ENCODE measurements at regions not wholly inside any gene's neighbourhood (a gene's known extent, or its start where the extent isn't known, plus 50 kb on each side); places are given as distances from the start of the nearest gene placed in this dataset.

DNA sequence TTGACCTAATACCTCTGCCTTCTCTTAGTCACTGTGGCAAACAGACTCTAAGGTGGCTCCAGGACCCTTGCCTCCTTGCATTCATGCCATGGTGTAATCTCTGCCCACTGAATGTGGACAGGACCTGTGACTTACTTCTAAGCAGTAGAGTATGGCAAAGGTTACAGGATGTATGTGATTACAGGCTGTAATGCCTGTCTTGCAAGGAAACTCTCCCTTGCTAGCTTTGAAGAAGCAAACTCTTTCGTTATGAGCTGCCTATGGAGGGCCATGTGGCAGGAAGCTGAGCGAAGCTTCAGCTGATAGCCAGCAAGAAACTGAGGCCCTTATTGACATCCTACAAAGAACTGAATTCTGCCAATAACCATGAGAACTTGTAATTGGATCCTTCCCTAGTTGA, 103.3 kb upstream of the HMHB1 start:
- H3K4me3 ChIP-seq (replicated peaks in 1 of 2; ENCODE audit: low read depth in 2 of 2, low read length in 2 of 2): no peak overlapping the region
- no peak for TF ChIP-seq CTCF (IDR thresholded peaks at IDR 0.05; ENCODE audit: low read depth, low read length)
- DNase-seq (ENCODE audit: low read depth in 2 of 2): no peak

DNA sequence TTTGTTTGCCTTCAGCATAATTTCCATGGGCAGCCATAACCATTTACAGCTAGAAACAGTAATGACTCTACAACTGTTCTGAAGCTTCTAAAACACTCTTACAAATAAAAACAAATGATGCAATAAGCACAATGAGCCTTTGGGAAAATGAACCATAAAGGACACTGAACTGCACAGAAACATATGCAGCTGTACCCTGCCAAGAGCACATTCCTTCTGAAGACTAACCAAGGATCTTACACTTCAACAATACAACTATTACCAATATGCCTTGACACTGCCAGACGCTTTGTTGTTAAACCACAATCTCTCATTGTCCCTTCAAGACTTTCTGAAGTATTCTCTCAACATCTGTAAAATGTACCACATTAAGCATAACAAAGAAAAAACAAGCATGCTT, 104.2 kb upstream of the HMHB1 start:
- no peak overlapping the region for H3K4me3 ChIP-seq (replicated peaks in 1 of 2; ENCODE audit: low read depth in 2 of 2, low read length in 2 of 2)
- TF ChIP-seq CTCF (IDR thresholded peaks at IDR 0.05; ENCODE audit: low read depth, low read length): no peak
- peak; percentile 75 to 76 for DNase-seq (ENCODE audit: low read depth in 2 of 2)

- DNase-seq (ENCODE audit: low read depth in 2 of 2): no peak
- H3K4me3 ChIP-seq (replicated peaks in 1 of 2; ENCODE audit: low read depth in 2 of 2, low read length in 2 of 2): no peak overlapping the region
- no peak for TF ChIP-seq CTCF (IDR thresholded peaks at IDR 0.05; ENCODE audit: low read depth, low read length)
Observed at GRCh38 chr5:143705381-143705780, 106.6 kb upstream of the HMHB1 start.

GRCh38 chr5:143703659-143704058, 108.3 kb upstream of the HMHB1 start:
- H3K4me3 ChIP-seq (replicated peaks in 1 of 2; ENCODE audit: low read depth in 2 of 2, low read length in 2 of 2): no peak overlapping the region
- no peak for DNase-seq (ENCODE audit: low read depth in 2 of 2)
- TF ChIP-seq CTCF (IDR thresholded peaks at IDR 0.05; ENCODE audit: low read depth, low read length): no peak

- no peak overlapping the region for H3K4me3 ChIP-seq (replicated peaks in 1 of 2; ENCODE audit: low read depth in 2 of 2, low read length in 2 of 2)
- no peak for DNase-seq (ENCODE audit: low read depth in 2 of 2)
- TF ChIP-seq CTCF (IDR thresholded peaks at IDR 0.05; ENCODE audit: low read depth, low read length): no peak
Observed at GRCh38 chr5:143701493-143701892, 110.5 kb upstream of the HMHB1 start.

- DNase-seq (ENCODE audit: low read depth in 2 of 2): no peak
- H3K4me3 ChIP-seq (replicated peaks in 1 of 2; ENCODE audit: low read depth in 2 of 2, low read length in 2 of 2): no peak overlapping the region
- TF ChIP-seq CTCF (IDR thresholded peaks at IDR 0.05; ENCODE audit: low read depth, low read length): peak; percentile 14
Observed at GRCh38 chr5:143700994-143701393, 111.0 kb upstream of the HMHB1 start.

DNA sequence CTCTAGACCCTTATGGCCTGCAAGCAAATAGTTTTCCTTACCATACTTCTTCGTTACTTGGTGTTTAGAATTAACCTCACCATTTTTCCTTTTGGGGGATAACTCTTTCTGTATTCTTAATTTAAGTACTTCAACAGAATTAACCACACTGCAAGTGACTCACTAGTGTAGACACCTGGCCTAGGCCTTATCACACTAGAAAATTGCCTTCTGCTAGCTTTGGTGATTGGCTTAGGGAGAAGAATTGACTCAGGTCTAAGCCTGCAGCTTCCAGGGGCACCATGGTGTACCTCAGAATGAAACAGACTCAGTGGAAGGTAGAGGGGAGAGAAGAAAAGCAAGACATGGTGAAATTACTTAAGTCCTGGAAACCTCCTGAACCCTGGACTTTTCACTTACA, 112.8 kb upstream of the HMHB1 start:
- no peak overlapping the region for H3K4me3 ChIP-seq (replicated peaks in 1 of 2; ENCODE audit: low read depth in 2 of 2, low read length in 2 of 2)
- no peak for DNase-seq (ENCODE audit: low read depth in 2 of 2)
- TF ChIP-seq CTCF (IDR thresholded peaks at IDR 0.05; ENCODE audit: low read depth, low read length): no peak

Measured in cardiac fibroblast (primary cell).